Hypothalamus (tissue), 51 donors: ENCODE measurements at regions not wholly inside any gene's neighbourhood (a gene's known extent, or its start where the extent isn't known, plus 50 kb on each side); places are given as distances from the start of the nearest gene placed in this dataset.
"Not testable (repeated sequence)": the region's sequence is repeated elsewhere in the genome, so short reads cannot be mapped to it uniquely, and the experiment has no call there.

ENCODE experiments used
- DNase-seq, 51 donors: peaks; one replicate each; lab custom pipeline; 2025; lab: John Stamatoyannopoulos, UW

DNA sequence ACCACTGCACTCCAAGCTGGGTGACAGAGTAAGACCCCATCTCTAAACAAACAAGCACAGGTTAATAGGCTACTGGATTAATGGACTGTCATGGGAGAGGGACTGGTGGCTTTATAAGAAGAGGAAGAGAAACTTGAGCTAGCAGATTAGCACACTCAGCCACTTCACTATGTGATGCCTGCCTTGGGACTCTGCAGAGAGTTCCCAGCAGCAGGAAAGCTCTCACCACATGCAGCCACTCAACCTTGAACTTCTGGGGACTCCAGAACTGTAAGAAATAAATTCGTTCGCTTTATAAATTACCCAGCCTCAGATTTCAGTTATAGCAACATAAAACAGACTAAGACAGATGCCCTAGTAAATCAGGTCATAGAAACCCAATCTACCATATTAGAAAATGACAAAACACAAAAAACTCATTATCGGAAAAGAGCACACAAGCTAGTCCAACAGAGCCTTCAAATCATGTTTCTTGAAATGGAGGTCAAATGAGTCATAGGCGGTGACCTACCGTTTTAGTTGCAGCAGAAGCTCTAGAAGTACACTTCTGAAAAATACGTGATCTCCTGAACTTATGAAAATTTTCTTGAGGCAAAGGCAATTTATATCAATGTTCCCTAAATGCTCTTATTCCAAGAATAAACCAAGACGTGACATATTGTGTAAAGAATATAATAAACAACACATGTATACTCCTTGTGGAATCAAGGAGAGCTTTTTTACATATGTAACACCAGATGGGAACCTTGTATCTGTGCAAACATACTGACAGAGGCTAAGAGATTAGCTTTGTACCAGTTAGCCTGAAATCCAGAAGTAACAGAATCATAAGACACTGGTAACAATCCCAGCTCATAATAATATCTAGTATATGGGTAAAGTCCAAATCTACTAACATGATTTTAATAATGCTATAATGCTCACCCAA lies 340.9 kb upstream of the SGCG start:
- no peak for DNase-seq

GRCh38 chr13:22846551-22846950 lies 334.2 kb upstream of the SGCG start:
- DNase-seq, result no peak

GRCh38 chr13:22848539-22849052 lies 332.2 kb upstream of the SGCG start:
- no peak for DNase-seq

DNA sequence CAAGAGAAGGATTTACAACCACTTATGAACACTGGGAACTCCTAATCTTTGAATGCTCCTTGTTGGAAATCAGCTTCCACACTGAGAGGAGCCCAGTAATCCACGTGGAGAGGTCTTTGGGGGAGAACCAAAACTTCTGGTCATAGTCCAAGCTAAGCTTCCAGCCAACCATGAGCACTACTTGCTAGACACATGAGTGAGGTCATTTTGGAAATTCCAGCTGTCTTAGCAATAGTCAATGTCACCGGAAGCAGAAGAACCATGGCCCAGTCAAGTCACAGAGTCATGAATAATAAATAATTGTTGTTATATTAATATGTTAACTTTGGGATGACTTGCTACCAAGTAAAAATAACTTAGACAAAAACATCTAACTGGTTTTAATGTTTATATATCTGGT lies 324.9 kb upstream of the SGCG start:
- DNase-seq, result no peak

- DNase-seq, result not testable (repeated sequence)
These were observed 321.8 kb upstream of the SGCG start for GRCh38 chr13:22858980-22859379.

DNA sequence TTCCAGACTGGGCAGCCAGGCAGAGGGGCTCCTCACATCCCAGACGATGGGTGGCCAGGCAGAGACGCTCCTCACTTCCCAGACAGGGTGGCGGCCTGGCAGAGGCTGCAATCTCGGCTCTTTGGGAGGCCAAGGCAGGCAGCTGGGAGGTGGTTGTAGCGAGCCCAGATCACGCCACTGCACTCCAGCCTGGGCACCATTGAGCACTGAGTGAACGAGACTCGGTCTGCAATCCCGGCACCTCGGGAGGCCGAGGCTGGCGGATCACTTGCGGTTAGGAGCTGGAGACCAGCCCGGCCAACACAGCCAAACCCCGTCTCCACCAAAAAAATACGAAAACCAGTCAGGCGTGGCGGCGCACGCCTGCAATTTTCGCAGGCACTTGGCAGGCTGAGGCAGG lies 321.4 kb upstream of the SGCG start:
- not testable (repeated sequence) for DNase-seq

GRCh38 chr13:22861958-22862466 lies 318.8 kb upstream of the SGCG start:
- DNase-seq, result no peak

GRCh38 chr13:22862478-22862877 lies 318.3 kb upstream of the SGCG start:
- DNase-seq, result no peak

DNA sequence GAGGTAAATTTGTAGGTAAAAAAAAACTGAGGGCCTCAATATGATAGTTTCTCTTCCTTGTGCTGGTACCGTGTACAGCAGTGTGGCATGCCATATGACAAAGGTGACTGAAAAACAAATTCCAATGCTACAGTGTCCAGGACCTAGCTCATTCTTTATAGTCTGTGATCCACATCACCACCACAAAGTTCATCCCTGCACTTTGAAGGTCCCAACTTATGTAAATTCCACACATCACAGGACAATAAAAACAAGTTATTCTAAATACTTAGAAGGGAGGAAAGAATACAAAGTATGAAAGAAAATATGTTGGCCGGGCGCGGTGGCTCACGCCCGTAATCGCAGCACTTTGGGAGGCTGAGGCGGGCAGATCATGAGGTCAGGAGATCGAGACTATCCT lies 314.6 kb upstream of the SGCG start:
- no peak for DNase-seq

- DNase-seq, result no peak
These were observed 309.5 kb upstream of the SGCG start for GRCh38 chr13:22871231-22871630.

DNA sequence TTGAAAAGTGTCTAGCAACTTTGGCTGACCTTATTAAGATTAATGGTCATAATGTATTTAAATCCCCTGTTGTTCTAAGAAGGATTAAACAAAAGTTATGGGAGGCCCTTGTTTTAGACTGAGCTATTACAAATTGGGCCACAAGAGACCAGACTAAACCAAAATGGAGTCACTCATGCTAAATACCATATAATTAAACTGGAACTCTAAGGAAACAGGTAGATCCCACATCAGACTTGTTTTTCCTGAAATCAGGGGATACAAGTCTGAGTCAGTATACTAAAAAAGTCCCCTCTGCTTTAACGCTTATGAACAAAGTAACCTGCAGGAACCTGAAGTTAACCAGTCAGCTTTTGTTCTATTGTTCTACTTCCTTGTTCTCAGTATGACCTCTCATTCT lies 305.9 kb upstream of the SGCG start:
- DNase-seq, result no peak

GRCh38 chr13:22877421-22877820 lies 303.4 kb upstream of the SGCG start:
- DNase-seq, result no peak

DNA sequence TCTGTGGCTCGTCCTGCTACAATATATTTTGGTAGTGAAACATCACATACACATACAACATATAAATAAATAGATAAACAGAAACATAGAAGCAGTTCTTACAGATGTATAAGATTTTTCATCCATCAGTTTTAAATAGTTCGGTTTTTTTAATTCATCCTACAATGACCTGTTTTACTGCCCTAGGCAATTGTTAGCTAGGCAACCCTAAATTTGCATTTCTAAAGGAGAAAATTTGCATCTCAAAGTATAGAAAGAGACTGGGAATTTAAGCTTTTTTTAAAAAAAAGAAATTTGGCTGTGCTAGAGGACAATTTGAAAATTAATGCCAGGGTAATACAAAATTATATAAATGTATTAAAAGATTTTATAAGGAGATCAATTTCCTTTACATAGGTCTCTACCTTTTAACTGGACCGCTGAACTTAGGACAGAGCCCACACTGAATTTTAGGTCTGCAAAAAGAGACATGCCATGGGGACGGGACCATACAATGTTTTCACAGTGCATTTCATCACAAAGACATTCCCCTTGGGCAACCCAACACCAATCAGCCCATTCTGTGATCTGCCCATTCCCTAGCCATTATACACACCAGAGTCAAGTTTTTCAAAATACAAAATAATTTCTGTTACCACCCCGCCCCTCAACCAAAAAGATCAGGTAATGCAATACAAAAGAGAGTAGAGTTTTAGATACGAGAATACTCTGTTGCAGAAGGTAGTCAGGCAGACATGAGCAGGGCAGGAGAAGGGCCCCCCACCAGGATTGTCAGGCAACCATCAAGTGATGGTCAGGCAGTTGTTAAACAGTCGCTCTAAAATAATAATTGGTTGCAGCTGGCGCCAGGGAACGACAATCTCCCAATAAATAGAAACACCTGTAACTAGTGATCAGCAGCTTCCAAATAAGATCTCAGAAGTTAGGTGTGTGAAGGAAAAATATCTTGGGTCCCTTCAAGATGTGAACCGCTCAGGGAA lies 299.7 kb upstream of the SGCG start:
- DNase-seq, result no peak

GRCh38 chr13:22881721-22882608 lies 298.8 kb upstream of the SGCG start:
- DNase-seq, result not testable (repeated sequence)

DNA sequence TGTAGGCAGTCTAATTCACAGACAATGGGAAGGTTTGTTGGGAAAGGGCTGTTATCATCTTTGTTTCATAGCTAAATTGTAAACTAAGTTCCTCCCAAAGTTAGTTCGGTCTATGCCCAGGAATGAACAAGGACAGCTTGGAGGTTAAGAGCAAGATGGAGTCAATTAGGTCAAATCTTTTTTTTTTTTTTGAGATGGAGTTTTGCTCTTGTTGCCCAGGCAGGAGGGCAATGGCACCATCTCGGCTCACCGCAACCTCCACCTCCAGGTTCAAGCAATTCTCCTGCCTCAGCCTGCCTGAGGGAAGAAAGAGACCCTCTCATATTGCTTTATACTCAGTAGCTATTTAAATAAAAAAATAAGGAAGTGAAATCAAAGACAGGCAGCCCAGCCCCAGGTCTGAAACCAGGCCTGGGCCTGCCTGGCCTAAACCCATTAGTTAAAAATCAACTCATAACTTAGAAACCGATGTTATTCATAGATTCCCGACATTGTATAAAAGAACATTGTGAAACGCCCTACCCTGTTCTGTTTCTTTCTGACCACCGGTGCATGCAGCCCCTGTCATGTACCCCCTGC lies 297.4 kb upstream of the SGCG start:
- no peak for DNase-seq

- no peak for DNase-seq
These were observed 296.8 kb upstream of the SGCG start for GRCh38 chr13:22883956-22884355.

- DNase-seq, result not testable (repeated sequence)
These were observed 294.7 kb upstream of the SGCG start for GRCh38 chr13:22886061-22886460.

DNA sequence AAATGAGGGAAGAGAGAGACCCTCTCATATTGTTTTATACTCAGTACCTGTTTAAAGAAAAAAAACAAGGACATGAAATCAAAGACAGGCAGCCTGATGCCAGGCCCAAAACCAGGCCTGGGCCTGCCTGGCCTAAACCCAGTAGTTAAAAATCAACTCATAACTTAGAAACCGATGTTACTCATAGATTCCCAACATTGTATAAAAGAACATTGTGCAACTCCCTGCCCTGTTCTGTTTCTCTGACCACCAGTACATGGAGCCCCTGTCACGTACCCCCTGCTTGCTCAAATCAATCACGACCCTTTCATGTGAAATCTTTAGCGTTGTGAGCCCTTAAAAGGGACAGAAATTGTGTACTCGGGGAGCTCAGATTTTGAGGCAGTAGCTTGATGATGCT lies 291.4 kb upstream of the SGCG start:
- DNase-seq, result not testable (repeated sequence)

GRCh38 chr13:22893204-22893603 lies 287.6 kb upstream of the SGCG start:
- DNase-seq, result no peak

- DNase-seq, result no peak
These were observed 287.0 kb upstream of the SGCG start for GRCh38 chr13:22893777-22894176.
